ENCODE measurements at regions not wholly inside any gene's neighbourhood (a gene's known extent, or its start where the extent isn't known, plus 50 kb on each side); places are given as distances from the start of the nearest gene placed in this dataset.

DNA sequence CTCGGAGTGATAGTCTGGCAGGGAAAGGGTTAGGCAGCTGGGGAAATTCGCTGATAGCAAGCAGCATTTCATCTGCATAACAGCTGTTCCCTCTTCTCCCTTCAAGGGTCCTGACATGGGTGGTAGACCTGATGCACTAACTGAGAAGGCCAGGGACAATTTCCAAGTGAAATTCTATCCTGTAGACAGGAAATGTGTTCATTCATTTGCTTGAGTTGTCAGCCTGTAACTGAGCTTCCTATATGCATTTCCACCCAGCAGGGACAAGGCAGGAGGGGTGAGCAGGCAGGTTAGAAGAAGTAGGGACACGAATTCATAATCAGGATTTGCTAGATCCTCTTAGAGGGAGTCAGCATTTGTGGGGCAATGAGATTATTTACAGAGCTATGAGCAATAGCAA is 154.3 kb upstream of the NCAM1 start:
- no CpG with 5 or more reads among the region's 3 CpGs for WGBS (ENCODE audit: insufficient coverage, low lambda C conversion rate)
- no peak for DNase-seq
- H3K4me1 ChIP-seq (ENCODE audit: control insufficient read depth, insufficient read depth, low read length), result no peaks in the 10 kb centered on the region
- no peaks in the 10 kb centered on the region for H3K36me3 ChIP-seq (ENCODE audit: control insufficient read depth, insufficient read depth, low read length)
- no peaks in the 10 kb centered on the region for H3K27me3 ChIP-seq (ENCODE audit: control insufficient read depth, insufficient read depth, low read length)
- H3K9me3 ChIP-seq (ENCODE audit: control insufficient read depth, low read depth, low read length), result no peaks in the 10 kb centered on the region
- H3K4me3 ChIP-seq (ENCODE audit: low read length), result no peak overlapping the region
- H3K27ac ChIP-seq (ENCODE audit: low read length), result no peak overlapping the region

DNA sequence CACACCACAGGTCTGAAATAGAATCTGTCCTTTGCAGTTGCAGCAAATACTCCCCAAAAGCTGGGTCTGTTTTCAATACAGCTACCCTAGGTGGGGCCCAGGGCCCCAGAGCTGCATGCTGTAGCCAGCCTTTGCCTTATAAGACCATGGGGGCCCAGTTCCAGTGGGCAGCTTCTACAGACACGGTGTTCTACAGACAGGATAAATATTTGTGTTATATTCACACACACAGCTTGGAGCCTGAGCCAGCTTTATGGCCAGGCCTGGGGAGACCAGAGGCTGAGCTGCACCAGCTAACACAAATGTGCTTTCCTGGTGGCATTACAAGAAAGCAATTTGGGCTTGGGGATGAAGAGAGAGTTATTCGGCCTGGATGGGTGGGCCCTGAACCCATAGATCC is 151.8 kb upstream of the NCAM1 start:
- Histone ChIP-seq H3K36me3 (ENCODE audit: control insufficient read depth, insufficient read depth, low read length) (no peaks in the 10 kb centered on the region), H3K4me3 (ENCODE audit: low read length) (no peak overlapping the region), H3K27ac (ENCODE audit: low read length) (peak overlapping the region; percentile 8), H3K27me3 (ENCODE audit: control insufficient read depth, insufficient read depth, low read length) (no peaks in the 10 kb centered on the region), H3K4me1 (ENCODE audit: control insufficient read depth, insufficient read depth, low read length) (no peaks in the 10 kb centered on the region), H3K9me3 (ENCODE audit: control insufficient read depth, low read depth, low read length) (no peaks in the 10 kb centered on the region)
- DNase-seq, result no peak
- WGBS (ENCODE audit: insufficient coverage, low lambda C conversion rate), result no CpG with 5 or more reads among the region's 2 CpGs

DNA sequence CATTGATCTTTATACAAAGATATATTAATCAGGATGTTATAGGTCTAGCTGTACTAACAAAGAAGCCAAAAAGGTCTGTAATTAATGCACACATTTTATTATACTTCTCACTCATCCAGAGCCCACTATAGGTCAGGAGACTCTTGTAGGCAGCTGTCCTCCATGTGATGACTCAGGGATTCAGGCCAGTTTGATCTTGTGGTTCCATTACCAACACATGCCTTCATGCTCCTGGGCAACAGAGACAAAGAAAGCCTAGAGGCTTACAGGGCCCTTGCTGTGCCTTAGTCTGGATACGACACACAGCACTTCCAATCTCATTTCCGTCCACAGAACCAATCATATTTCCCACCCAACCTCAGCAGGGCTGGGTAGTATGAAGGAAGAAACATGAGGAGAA is 150.3 kb upstream of the NCAM1 start:
- Histone ChIP-seq H3K4me1 (ENCODE audit: control insufficient read depth, insufficient read depth, low read length) (no peaks in the 10 kb centered on the region), H3K36me3 (ENCODE audit: control insufficient read depth, insufficient read depth, low read length) (no peaks in the 10 kb centered on the region), H3K9me3 (ENCODE audit: control insufficient read depth, low read depth, low read length) (no peaks in the 10 kb centered on the region), H3K4me3 (ENCODE audit: low read length) (no peak overlapping the region), H3K27ac (ENCODE audit: low read length) (no peak overlapping the region), H3K27me3 (ENCODE audit: control insufficient read depth, insufficient read depth, low read length) (no peaks in the 10 kb centered on the region)
- WGBS (ENCODE audit: insufficient coverage, low lambda C conversion rate), result no CpG with 5 or more reads among the region's 2 CpGs
- no peak for DNase-seq

DNA sequence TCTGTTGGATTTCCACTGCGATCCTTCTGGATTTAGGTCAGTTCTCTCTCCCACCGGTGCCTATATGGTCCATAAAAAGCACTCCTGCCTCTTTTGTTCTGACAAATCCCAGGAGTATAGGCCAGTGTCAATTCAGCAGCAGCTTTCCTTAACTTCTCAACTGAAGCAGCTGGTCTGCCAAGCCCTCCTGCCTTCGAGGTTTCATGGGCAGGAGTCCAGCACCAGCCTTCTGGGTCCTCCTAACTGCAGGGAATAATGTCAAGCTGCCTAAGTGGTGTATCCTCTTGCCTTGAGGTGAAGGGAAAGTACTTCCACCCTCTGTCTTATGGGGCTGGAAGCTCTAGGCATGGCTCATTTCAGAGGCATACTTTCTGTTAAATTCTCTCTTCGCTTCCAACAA is 149.4 kb upstream of the NCAM1 start:
- Histone ChIP-seq H3K36me3 (ENCODE audit: control insufficient read depth, insufficient read depth, low read length) (no peaks in the 10 kb centered on the region), H3K4me1 (ENCODE audit: control insufficient read depth, insufficient read depth, low read length) (no peaks in the 10 kb centered on the region), H3K27me3 (ENCODE audit: control insufficient read depth, insufficient read depth, low read length) (no peaks in the 10 kb centered on the region), H3K27ac (ENCODE audit: low read length) (no peak overlapping the region), H3K9me3 (ENCODE audit: control insufficient read depth, low read depth, low read length) (no peaks in the 10 kb centered on the region), H3K4me3 (ENCODE audit: low read length) (no peak overlapping the region)
- no CpG with 5 or more reads among the region's 4 CpGs for WGBS (ENCODE audit: insufficient coverage, low lambda C conversion rate)
- no peak for DNase-seq

DNA sequence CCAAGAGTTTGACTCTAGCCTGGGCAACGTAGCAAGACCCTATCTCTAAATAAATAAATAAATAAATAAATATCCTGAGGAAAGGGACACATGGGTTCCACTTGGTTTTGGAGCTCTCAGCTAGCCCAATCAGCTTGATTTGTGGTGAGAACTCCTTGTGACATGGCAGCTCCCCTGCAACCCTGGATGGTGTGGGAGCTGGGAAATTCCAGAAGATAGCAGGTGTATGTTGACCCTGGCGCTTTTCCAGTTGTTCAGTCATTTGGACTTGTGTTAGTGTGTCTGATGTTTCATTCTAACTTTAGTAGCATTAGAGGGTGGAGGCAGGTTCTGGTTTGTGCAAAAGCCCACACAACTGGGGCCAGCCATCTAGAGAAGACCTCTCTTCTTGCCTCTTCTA is 148.5 kb upstream of the NCAM1 start:
- H3K9me3 ChIP-seq (ENCODE audit: control insufficient read depth, low read depth, low read length), result no peaks in the 10 kb centered on the region
- no peaks in the 10 kb centered on the region for H3K4me1 ChIP-seq (ENCODE audit: control insufficient read depth, insufficient read depth, low read length)
- DNase-seq, result no peak
- no CpG with 5 or more reads among the region's 2 CpGs for WGBS (ENCODE audit: insufficient coverage, low lambda C conversion rate)
- no peak overlapping the region for H3K27ac ChIP-seq (ENCODE audit: low read length)
- no peaks in the 10 kb centered on the region for H3K36me3 ChIP-seq (ENCODE audit: control insufficient read depth, insufficient read depth, low read length)
- H3K4me3 ChIP-seq (ENCODE audit: low read length), result no peak overlapping the region
- H3K27me3 ChIP-seq (ENCODE audit: control insufficient read depth, insufficient read depth, low read length), result no peaks in the 10 kb centered on the region

DNA sequence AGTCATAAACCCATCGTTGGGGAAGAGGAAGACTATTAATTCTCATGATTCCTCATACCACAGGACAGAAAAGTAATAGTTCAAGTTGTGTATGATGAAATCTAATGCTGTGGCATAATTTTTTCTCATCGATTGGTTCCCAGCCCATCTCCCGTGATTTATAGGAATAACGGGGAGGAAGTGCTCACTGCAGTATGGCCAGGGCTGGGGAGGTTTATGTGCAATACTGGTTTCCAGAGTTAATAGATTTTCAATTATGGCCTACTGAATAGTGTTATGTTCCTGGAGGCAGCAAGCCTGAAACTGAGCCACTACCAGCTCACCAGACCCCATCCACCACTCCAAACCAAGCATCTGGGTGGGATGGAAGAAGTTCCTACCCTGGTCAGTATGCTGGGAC is 147.1 kb upstream of the NCAM1 start:
- 89% methylated on average over 3 of the region's 4 CpGs for WGBS (ENCODE audit: insufficient coverage, low lambda C conversion rate)
- Histone ChIP-seq H3K36me3 (ENCODE audit: control insufficient read depth, insufficient read depth, low read length) (no peaks in the 10 kb centered on the region), H3K9me3 (ENCODE audit: control insufficient read depth, low read depth, low read length) (no peaks in the 10 kb centered on the region), H3K27ac (ENCODE audit: low read length) (no peak overlapping the region), H3K4me3 (ENCODE audit: low read length) (no peak overlapping the region), H3K27me3 (ENCODE audit: control insufficient read depth, insufficient read depth, low read length) (no peaks in the 10 kb centered on the region), H3K4me1 (ENCODE audit: control insufficient read depth, insufficient read depth, low read length) (no peaks in the 10 kb centered on the region)
- no peak for DNase-seq

DNA sequence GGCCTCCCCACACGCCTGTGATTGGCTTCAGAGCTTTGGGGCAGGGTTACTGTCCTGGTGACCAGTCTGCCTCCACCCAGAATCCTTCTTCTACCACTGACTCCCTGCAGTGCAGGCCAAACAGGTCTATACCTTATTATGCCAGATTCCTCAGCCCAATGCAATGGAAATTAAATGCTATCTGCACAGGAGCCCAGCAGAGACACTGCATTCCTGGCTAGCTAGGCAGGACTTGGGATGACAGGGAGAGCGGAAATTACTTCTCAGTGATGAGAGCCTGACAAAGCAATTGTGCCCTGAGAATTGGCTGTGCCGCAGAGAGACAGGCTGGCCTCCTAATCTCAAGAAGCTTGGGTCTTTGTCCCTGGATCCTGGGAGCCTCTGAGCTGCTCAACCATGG is 143.8 kb upstream of the NCAM1 start:
- H3K27ac ChIP-seq (ENCODE audit: low read length), result no peak overlapping the region
- WGBS (ENCODE audit: insufficient coverage, low lambda C conversion rate), result no CpG with 5 or more reads among the region's 3 CpGs
- DNase-seq, result no peak

DNA sequence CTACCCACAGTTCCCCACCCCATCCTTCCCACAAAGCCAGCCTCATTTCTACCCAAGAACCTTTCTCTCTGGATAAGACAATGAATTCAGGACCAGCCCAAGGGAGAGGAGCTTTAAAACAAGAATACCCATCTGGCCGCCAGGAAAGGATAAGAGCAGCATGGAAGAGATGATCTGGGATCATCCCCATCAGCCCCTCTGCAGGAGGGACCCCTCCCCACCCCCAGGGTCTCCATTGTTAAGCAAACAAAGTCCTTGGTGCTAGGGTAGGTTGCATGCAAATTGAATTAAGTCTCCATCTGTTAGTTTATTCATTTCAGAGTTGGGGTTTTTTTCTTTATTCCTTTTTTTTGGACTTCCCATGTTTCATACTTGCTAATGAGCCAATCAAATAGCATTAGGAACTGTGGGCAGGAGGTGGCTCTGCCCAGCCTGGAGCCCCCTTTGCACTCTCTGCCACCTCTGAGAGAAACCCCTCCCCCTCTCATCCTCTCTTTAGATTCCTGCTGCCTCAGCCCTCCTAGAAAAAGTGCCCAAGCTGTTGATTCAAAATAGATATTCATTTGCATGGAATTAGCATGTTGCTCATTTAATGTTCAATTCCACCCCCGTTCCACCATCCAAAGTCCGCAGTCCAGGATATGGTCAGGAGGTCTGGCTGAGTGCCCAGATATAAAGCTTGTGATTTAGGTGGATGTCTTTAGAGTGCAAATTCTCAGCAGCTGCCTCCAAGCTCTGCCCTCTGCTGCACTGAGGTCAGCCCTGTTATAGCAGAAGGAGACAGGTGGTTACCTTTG is 138.5 kb upstream of the NCAM1 start:
- H3K36me3 ChIP-seq (ENCODE audit: control insufficient read depth, insufficient read depth, low read length), result no peaks in the 10 kb centered on the region
- H3K27ac ChIP-seq (ENCODE audit: low read length), result no peak overlapping the region
- no peak for DNase-seq
- no peak overlapping the region for H3K4me3 ChIP-seq (ENCODE audit: low read length)
- H3K9me3 ChIP-seq (ENCODE audit: control insufficient read depth, low read depth, low read length), result no peaks in the 10 kb centered on the region
- no peaks in the 10 kb centered on the region for H3K27me3 ChIP-seq (ENCODE audit: control insufficient read depth, insufficient read depth, low read length)
- no CpG with 5 or more reads among the region's 3 CpGs for WGBS (ENCODE audit: insufficient coverage, low lambda C conversion rate)
- no peaks in the 10 kb centered on the region for H3K4me1 ChIP-seq (ENCODE audit: control insufficient read depth, insufficient read depth, low read length)

More for the DNA sequence above, 143.8 kb upstream of the NCAM1 start:
- Histone ChIP-seq H3K4me3 (ENCODE audit: low read length) (no peak overlapping the region), H3K27me3 (ENCODE audit: control insufficient read depth, insufficient read depth, low read length) (no peaks in the 10 kb centered on the region), H3K9me3 (ENCODE audit: control insufficient read depth, low read depth, low read length) (no peaks in the 10 kb centered on the region), H3K4me1 (ENCODE audit: control insufficient read depth, insufficient read depth, low read length) (no peaks in the 10 kb centered on the region), H3K36me3 (ENCODE audit: control insufficient read depth, insufficient read depth, low read length) (no peaks in the 10 kb centered on the region)

DNA sequence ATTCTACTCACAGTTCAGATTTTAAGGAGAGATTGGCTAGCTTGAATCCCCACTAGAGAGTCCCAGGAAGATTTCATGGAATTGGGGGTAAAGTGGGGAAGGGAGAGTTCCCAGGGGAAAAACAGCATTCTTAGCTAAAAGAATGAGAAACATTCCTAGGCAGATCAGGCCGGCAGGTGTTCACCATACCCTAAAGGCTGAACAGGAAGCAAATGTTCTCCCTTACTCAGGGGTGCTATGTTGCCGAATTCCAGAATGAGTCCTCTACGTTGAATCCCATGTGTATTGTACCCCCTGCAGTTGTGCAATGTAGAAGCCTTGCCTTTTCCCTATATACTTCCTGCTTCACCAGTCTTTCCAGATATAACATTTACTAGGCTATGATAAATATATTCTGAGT is 135.2 kb upstream of the NCAM1 start:
- H3K27ac ChIP-seq (ENCODE audit: low read length), result no peak overlapping the region
- H3K4me1 ChIP-seq (ENCODE audit: control insufficient read depth, insufficient read depth, low read length), result no peaks in the 10 kb centered on the region
- no peak overlapping the region for H3K4me3 ChIP-seq (ENCODE audit: low read length)
- no peaks in the 10 kb centered on the region for H3K9me3 ChIP-seq (ENCODE audit: control insufficient read depth, low read depth, low read length)
- no peak for DNase-seq
- WGBS (ENCODE audit: insufficient coverage, low lambda C conversion rate), result 100% methylated on average over 1 of the region's 3 CpGs
- no peaks in the 10 kb centered on the region for H3K36me3 ChIP-seq (ENCODE audit: control insufficient read depth, insufficient read depth, low read length)
- H3K27me3 ChIP-seq (ENCODE audit: control insufficient read depth, insufficient read depth, low read length), result no peaks in the 10 kb centered on the region

DNA sequence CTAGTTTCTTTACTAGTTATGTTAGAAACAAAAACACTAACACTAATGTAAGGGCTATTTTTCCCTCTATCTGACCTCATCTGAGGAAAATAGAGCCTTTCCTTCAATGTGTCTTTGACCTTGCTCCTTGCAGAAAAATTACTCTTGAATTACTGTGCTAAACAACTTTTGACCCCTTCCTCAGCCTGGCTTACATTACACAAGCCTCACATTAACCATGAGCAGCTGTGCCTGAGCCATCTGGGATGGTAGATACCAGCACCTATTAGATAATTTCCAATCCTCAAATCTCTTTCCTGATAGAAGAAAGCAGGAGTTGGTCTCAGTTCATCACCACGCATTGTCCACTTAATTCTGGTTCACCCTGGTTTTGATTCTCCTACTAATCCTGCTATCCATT is 134.4 kb upstream of the NCAM1 start:
- Histone ChIP-seq H3K4me3 (ENCODE audit: low read length) (no peak overlapping the region), H3K4me1 (ENCODE audit: control insufficient read depth, insufficient read depth, low read length) (no peaks in the 10 kb centered on the region), H3K36me3 (ENCODE audit: control insufficient read depth, insufficient read depth, low read length) (no peaks in the 10 kb centered on the region), H3K9me3 (ENCODE audit: control insufficient read depth, low read depth, low read length) (no peaks in the 10 kb centered on the region), H3K27me3 (ENCODE audit: control insufficient read depth, insufficient read depth, low read length) (no peaks in the 10 kb centered on the region), H3K27ac (ENCODE audit: low read length) (no peak overlapping the region)
- no peak for DNase-seq
- 100% methylated on average over 1 of the region's 1 CpG for whole genome bisulfite sequencing (ENCODE audit: insufficient coverage, low lambda C conversion rate)

DNA sequence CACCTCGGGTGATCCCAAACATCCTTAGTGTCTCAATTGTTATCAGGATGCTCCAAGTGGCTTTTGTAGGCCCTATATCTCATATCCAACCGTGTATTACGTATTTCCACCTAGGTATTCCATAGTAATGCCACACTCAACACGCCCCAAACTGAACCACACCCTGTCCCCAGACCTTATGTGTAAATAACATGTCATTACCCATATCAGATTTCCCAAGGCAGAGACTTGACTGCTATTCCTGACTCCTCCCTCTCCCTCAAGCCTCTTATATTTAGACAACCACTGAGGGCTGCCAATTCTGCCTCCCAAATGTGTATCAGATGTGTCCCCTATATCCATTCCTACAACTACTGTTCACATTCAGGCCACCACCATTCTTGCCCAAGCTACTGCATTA is 132.8 kb upstream of the NCAM1 start:
- DNase-seq, result no peak
- H3K4me3 ChIP-seq (ENCODE audit: low read length), result no peak overlapping the region
- no peak overlapping the region for H3K27ac ChIP-seq (ENCODE audit: low read length)
- 83% methylated on average over 1 of the region's 4 CpGs for WGBS (ENCODE audit: insufficient coverage, low lambda C conversion rate)
- no peaks in the 10 kb centered on the region for H3K27me3 ChIP-seq (ENCODE audit: control insufficient read depth, insufficient read depth, low read length)
- H3K9me3 ChIP-seq (ENCODE audit: control insufficient read depth, low read depth, low read length), result no peaks in the 10 kb centered on the region
- no peaks in the 10 kb centered on the region for H3K36me3 ChIP-seq (ENCODE audit: control insufficient read depth, insufficient read depth, low read length)
- H3K4me1 ChIP-seq (ENCODE audit: control insufficient read depth, insufficient read depth, low read length), result no peaks in the 10 kb centered on the region

Data from large intestine (tissue), 3 donors.